ENCODE measurements at regions not wholly inside any gene's neighbourhood (a gene's known extent, or its start where the extent isn't known, plus 50 kb on each side); places are given as distances from the start of the nearest gene placed in this dataset.

GRCh38 chr2:223247136-223247535 is 195.1 kb downstream of the KCNE4 start:
- H3K36me3 ChIP-seq (ENCODE audit: control insufficient read depth, insufficient read depth, low read length) = no peaks in the 10 kb centered on the region
- no peak overlapping the region for H3K27ac ChIP-seq (ENCODE audit: low read length)
- peak; percentile 22 for DNase-seq (ENCODE audit: low read depth, low spot score)
- no peaks in the 10 kb centered on the region for H3K4me1 ChIP-seq (ENCODE audit: control insufficient read depth, insufficient read depth, low read length)
- no peaks in the 10 kb centered on the region for H3K9me3 ChIP-seq (ENCODE audit: control insufficient read depth, insufficient read depth, low read length)
- no peak overlapping the region for H3K4me3 ChIP-seq (ENCODE audit: low read length)
- WGBS (ENCODE audit: insufficient coverage, insufficient read length) = no CpG with 5 or more reads among the region's 3 CpGs
- H3K27me3 ChIP-seq (ENCODE audit: control insufficient read depth, insufficient read depth, low read length) = no peaks in the 10 kb centered on the region

- no peaks in the 10 kb centered on the region for H3K27me3 ChIP-seq (ENCODE audit: control insufficient read depth, insufficient read depth, low read length)
- H3K9me3 ChIP-seq (ENCODE audit: control insufficient read depth, insufficient read depth, low read length) = no peaks in the 10 kb centered on the region
- H3K27ac ChIP-seq (ENCODE audit: low read length) = no peak overlapping the region
- no peak overlapping the region for H3K4me3 ChIP-seq (ENCODE audit: low read length)
- H3K36me3 ChIP-seq (ENCODE audit: control insufficient read depth, insufficient read depth, low read length) = no peaks in the 10 kb centered on the region
- H3K4me1 ChIP-seq (ENCODE audit: control insufficient read depth, insufficient read depth, low read length) = no peaks in the 10 kb centered on the region
- DNase-seq (ENCODE audit: low read depth, low spot score) = no peak
- WGBS (ENCODE audit: insufficient coverage, insufficient read length) = no CpG with 5 or more reads among the region's 10 CpGs
These were observed 199.8 kb downstream of the KCNE4 start for GRCh38 chr2:223251656-223252229.

- H3K9me3 ChIP-seq (ENCODE audit: control insufficient read depth, insufficient read depth, low read length) = no peaks in the 10 kb centered on the region
- no peak overlapping the region for H3K4me3 ChIP-seq (ENCODE audit: low read length)
- H3K27ac ChIP-seq (ENCODE audit: low read length) = no peak overlapping the region
- no peaks in the 10 kb centered on the region for H3K27me3 ChIP-seq (ENCODE audit: control insufficient read depth, insufficient read depth, low read length)
- no peaks in the 10 kb centered on the region for H3K4me1 ChIP-seq (ENCODE audit: control insufficient read depth, insufficient read depth, low read length)
- DNase-seq (ENCODE audit: low read depth, low spot score) = no peak
- no CpG with 5 or more reads among the region's 2 CpGs for WGBS (ENCODE audit: insufficient coverage, insufficient read length)
- H3K36me3 ChIP-seq (ENCODE audit: control insufficient read depth, insufficient read depth, low read length) = no peaks in the 10 kb centered on the region
These were observed 208.7 kb downstream of the KCNE4 start for GRCh38 chr2:223260681-223261080.

- no peak for DNase-seq (ENCODE audit: low read depth, low spot score)
- no peaks in the 10 kb centered on the region for H3K4me1 ChIP-seq (ENCODE audit: control insufficient read depth, insufficient read depth, low read length)
- no CpG with 5 or more reads among the region's 6 CpGs for WGBS (ENCODE audit: insufficient coverage, insufficient read length)
- no peak overlapping the region for H3K27ac ChIP-seq (ENCODE audit: low read length)
- H3K9me3 ChIP-seq (ENCODE audit: control insufficient read depth, insufficient read depth, low read length) = no peaks in the 10 kb centered on the region
- H3K36me3 ChIP-seq (ENCODE audit: control insufficient read depth, insufficient read depth, low read length) = no peaks in the 10 kb centered on the region
- H3K4me3 ChIP-seq (ENCODE audit: low read length) = no peak overlapping the region
- no peaks in the 10 kb centered on the region for H3K27me3 ChIP-seq (ENCODE audit: control insufficient read depth, insufficient read depth, low read length)
These were observed 211.0 kb downstream of the KCNE4 start for GRCh38 chr2:223262946-223263345.

GRCh38 chr2:223264541-223265193 is 212.7 kb downstream of the KCNE4 start:
- WGBS (ENCODE audit: insufficient coverage, insufficient read length) = no CpG with 5 or more reads among the region's 2 CpGs
- no peaks in the 10 kb centered on the region for H3K36me3 ChIP-seq (ENCODE audit: control insufficient read depth, insufficient read depth, low read length)
- DNase-seq (ENCODE audit: low read depth, low spot score) = no peak
- no peak overlapping the region for H3K27ac ChIP-seq (ENCODE audit: low read length)
- no peaks in the 10 kb centered on the region for H3K9me3 ChIP-seq (ENCODE audit: control insufficient read depth, insufficient read depth, low read length)
- H3K27me3 ChIP-seq (ENCODE audit: control insufficient read depth, insufficient read depth, low read length) = no peaks in the 10 kb centered on the region
- H3K4me3 ChIP-seq (ENCODE audit: low read length) = no peak overlapping the region
- H3K4me1 ChIP-seq (ENCODE audit: control insufficient read depth, insufficient read depth, low read length) = no peaks in the 10 kb centered on the region

- no peak overlapping the region for H3K27ac ChIP-seq (ENCODE audit: low read length)
- H3K27me3 ChIP-seq (ENCODE audit: control insufficient read depth, insufficient read depth, low read length) = no peaks in the 10 kb centered on the region
- H3K4me1 ChIP-seq (ENCODE audit: control insufficient read depth, insufficient read depth, low read length) = no peaks in the 10 kb centered on the region
- WGBS (ENCODE audit: insufficient coverage, insufficient read length) = no CpG with 5 or more reads among the region's 6 CpGs
- no peak overlapping the region for H3K4me3 ChIP-seq (ENCODE audit: low read length)
- no peaks in the 10 kb centered on the region for H3K36me3 ChIP-seq (ENCODE audit: control insufficient read depth, insufficient read depth, low read length)
- DNase-seq (ENCODE audit: low read depth, low spot score) = no peak
- H3K9me3 ChIP-seq (ENCODE audit: control insufficient read depth, insufficient read depth, low read length) = no peaks in the 10 kb centered on the region
These were observed 215.4 kb downstream of the KCNE4 start for GRCh38 chr2:223267160-223267951.

- no peak overlapping the region for H3K4me3 ChIP-seq (ENCODE audit: low read length)
- no peaks in the 10 kb centered on the region for H3K4me1 ChIP-seq (ENCODE audit: control insufficient read depth, insufficient read depth, low read length)
- WGBS (ENCODE audit: insufficient coverage, insufficient read length) = no CpG with 5 or more reads among the region's 1 CpG
- H3K27me3 ChIP-seq (ENCODE audit: control insufficient read depth, insufficient read depth, low read length) = no peaks in the 10 kb centered on the region
- no peak for DNase-seq (ENCODE audit: low read depth, low spot score)
- H3K9me3 ChIP-seq (ENCODE audit: control insufficient read depth, insufficient read depth, low read length) = no peaks in the 10 kb centered on the region
- no peaks in the 10 kb centered on the region for H3K36me3 ChIP-seq (ENCODE audit: control insufficient read depth, insufficient read depth, low read length)
- no peak overlapping the region for H3K27ac ChIP-seq (ENCODE audit: low read length)
These were observed 217.4 kb downstream of the KCNE4 start for GRCh38 chr2:223269386-223269785.

GRCh38 chr2:223270548-223270947 is 218.6 kb downstream of the KCNE4 start:
- no peaks in the 10 kb centered on the region; the same call in 1 of the 2 replicates for H3K27me3 ChIP-seq (ENCODE audit: control insufficient read depth, insufficient read depth, low read length)
- H3K27ac ChIP-seq (ENCODE audit: low read length) = no peak overlapping the region
- no CpG with 5 or more reads among the region's 5 CpGs for WGBS (ENCODE audit: insufficient coverage, insufficient read length)
- DNase-seq (ENCODE audit: low read depth, low spot score) = no peak
- no peaks in the 10 kb centered on the region for H3K9me3 ChIP-seq (ENCODE audit: control insufficient read depth, insufficient read depth, low read length)
- H3K4me1 ChIP-seq (ENCODE audit: control insufficient read depth, insufficient read depth, low read length) = no peaks in the 10 kb centered on the region
- no peak overlapping the region for H3K4me3 ChIP-seq (ENCODE audit: low read length)
- H3K36me3 ChIP-seq (ENCODE audit: control insufficient read depth, insufficient read depth, low read length) = no peaks in the 10 kb centered on the region

GRCh38 chr2:223273995-223274394 is 222.0 kb downstream of the KCNE4 start:
- no peak overlapping the region for H3K27ac ChIP-seq (ENCODE audit: low read length)
- no peaks in the 10 kb centered on the region for H3K4me1 ChIP-seq (ENCODE audit: control insufficient read depth, insufficient read depth, low read length)
- H3K9me3 ChIP-seq (ENCODE audit: control insufficient read depth, insufficient read depth, low read length) = no peaks in the 10 kb centered on the region
- no peak for DNase-seq (ENCODE audit: low read depth, low spot score)
- no peak overlapping the region for H3K4me3 ChIP-seq (ENCODE audit: low read length)
- no peaks in the 10 kb centered on the region; the same call in 1 of the 2 replicates for H3K27me3 ChIP-seq (ENCODE audit: control insufficient read depth, insufficient read depth, low read length)
- H3K36me3 ChIP-seq (ENCODE audit: control insufficient read depth, insufficient read depth, low read length) = no peaks in the 10 kb centered on the region

- no peaks in the 10 kb centered on the region for H3K36me3 ChIP-seq (ENCODE audit: control insufficient read depth, insufficient read depth, low read length)
- H3K9me3 ChIP-seq (ENCODE audit: control insufficient read depth, insufficient read depth, low read length) = no peaks in the 10 kb centered on the region
- no peak for DNase-seq (ENCODE audit: low read depth, low spot score)
- no peak overlapping the region for H3K4me3 ChIP-seq (ENCODE audit: low read length)
- H3K27me3 ChIP-seq (ENCODE audit: control insufficient read depth, insufficient read depth, low read length) = no peaks in the 10 kb centered on the region
- no peak overlapping the region for H3K27ac ChIP-seq (ENCODE audit: low read length)
- H3K4me1 ChIP-seq (ENCODE audit: control insufficient read depth, insufficient read depth, low read length) = no peaks in the 10 kb centered on the region
These were observed 230.2 kb downstream of the KCNE4 start for GRCh38 chr2:223282221-223282620.

All from iPS DF 6.9 (cell line).